IMR-90 (cell line): ENCODE measurements at regions not wholly inside any gene's neighbourhood (a gene's known extent, or its start where the extent isn't known, plus 50 kb on each side); places are given as distances from the start of the nearest gene placed in this dataset.

Source experiments
- ATAC-seq: fragments of 200-7000 bp; cut with Tn5 transposase; 2 replicates; pipeline ENCODE4 v1.9.1; 2020; ENCODE audit warnings: low read depth, mild to moderate bottlenecking, moderate library complexity
- BruUV-seq: library from RNA; stranded (reverse); fragments of 400-500 nt; replicated peaks from 2 replicates; lab custom pipeline; 2021; lab: Mats Ljungman, UMichigan
- CTCF ChIA-PET: fragments of 300-600 bp; formaldehyde crosslinking; extraction: SDS; loops from one replicate; lab custom pipeline; 2021; ENCODE audit warnings: antibody characterized with exemption; lab: Yijun Ruan, JAX
- POLR2A ChIA-PET: fragments of 300-600 bp; sonication (Branson Sonifier 250); formaldehyde crosslinking; loops from one replicate; lab custom pipeline; 2022; ENCODE audit warnings: antibody characterized with exemption; ENCODE audit not compliant: unreplicated experiment; lab: Charles Lee
- DNase-seq: peaks from one replicate; pipeline ENCODE4 v3.0.0; 2013
- H2AFZ ChIP-seq: replicated peaks from 2 replicates; pipeline ENCODE3; 2013; ENCODE audit warnings: low read length, mild to moderate bottlenecking; ENCODE audit not compliant: poor library complexity
- H2AK5ac ChIP-seq: 2 replicates; pipeline ENCODE4 v1.6.1; 2013; ENCODE audit warnings: low read depth, low read length, inconsistent platforms
- H2AK9ac ChIP-seq: replicated peaks from 2 replicates; pipeline ENCODE3; 2013; ENCODE audit warnings: mild to moderate bottlenecking, low read depth, low read length, moderate library complexity; ENCODE audit not compliant: poor library complexity
- H2BK120ac ChIP-seq: 2 replicates; pipeline ENCODE4 v1.6.1; 2013; ENCODE audit warnings: low read depth, low read length, inconsistent platforms
- H2BK15ac ChIP-seq: 3 replicates; pipeline ENCODE4 v1.6.1; 2013; ENCODE audit warnings: low read depth, low read length, inconsistent platforms
- H2BK20ac ChIP-seq: 2 replicates; pipeline ENCODE4 v1.6.1; 2013; ENCODE audit warnings: low read depth, mild to moderate bottlenecking, inconsistent platforms, low read length, moderate library complexity
- H2BK5ac ChIP-seq: 2 replicates; pipeline ENCODE4 v1.6.1; 2013; ENCODE audit warnings: mild to moderate bottlenecking, low read depth, low read length, inconsistent platforms; ENCODE audit not compliant: poor library complexity, severe bottlenecking
- H3K14ac ChIP-seq: replicated peaks from 2 replicates; pipeline ENCODE4 v1.6.1; 2013; ENCODE audit warnings: low read depth, low read length, inconsistent platforms
- H3K18ac ChIP-seq: 2 replicates; pipeline ENCODE4 v1.6.1; 2013; ENCODE audit warnings: low read depth, low read length, control low read depth
- H3K23ac ChIP-seq: 2 replicates; pipeline ENCODE4 v1.6.1; 2013; ENCODE audit warnings: low read depth, low read length, inconsistent platforms
- H3K27ac ChIP-seq: 2 replicates; pipeline ENCODE4 v1.5.1; 2013; ENCODE audit warnings: mild to moderate bottlenecking, control low read depth, low read length; ENCODE audit not compliant: insufficient read depth
- H3K27me3 ChIP-seq: 2 replicates; pipeline ENCODE4 v1.6.1; 2013; ENCODE audit warnings: low read length; ENCODE audit not compliant: control insufficient read depth, insufficient read depth
- H3K36me3 ChIP-seq: 2 replicates; pipeline ENCODE4 v1.6.1; 2013; ENCODE audit warnings: low read length, mixed read lengths; ENCODE audit not compliant: control insufficient read depth, insufficient read depth
- H3K4ac ChIP-seq: 2 replicates; pipeline ENCODE4 v1.6.1; 2013; ENCODE audit warnings: low read depth, low read length, inconsistent platforms
- H3K4me1 ChIP-seq: 2 replicates; pipeline ENCODE4 v1.6.1; 2013; ENCODE audit warnings: low read length, mixed read lengths; ENCODE audit not compliant: control insufficient read depth, insufficient read depth
- H3K4me2 ChIP-seq: 2 replicates; pipeline ENCODE4 v1.6.1; 2013; ENCODE audit warnings: low read depth, mild to moderate bottlenecking, control low read depth, low read length, moderate library complexity
- H3K4me3 ChIP-seq: 2 replicates; pipeline ENCODE4 v1.5.1; 2013; ENCODE audit warnings: low read depth, mild to moderate bottlenecking, control low read depth, low read length, moderate library complexity; ENCODE audit not compliant: insufficient read depth
- H3K56ac ChIP-seq: 2 replicates; pipeline ENCODE4 v1.6.1; 2013; ENCODE audit warnings: low read length, inconsistent platforms; ENCODE audit not compliant: insufficient read depth; ENCODE audit errors: extremely low read depth
- H3K79me1 ChIP-seq, 2 experiments: 2 replicates each; pipeline ENCODE4 v1.6.1; 2013; ENCODE audit warnings: low read length in 2 of 2, inconsistent platforms in 1 of 2, low read depth in 1 of 2
- H3K9ac ChIP-seq: 2 replicates; pipeline ENCODE4 v1.6.1; 2013; ENCODE audit warnings: low read depth, low read length, control low read depth
- H3K9me1 ChIP-seq: 2 replicates; pipeline ENCODE4 v1.6.1; 2013; ENCODE audit warnings: low read length, inconsistent platforms; ENCODE audit not compliant: insufficient read depth
- H3K9me3 ChIP-seq: 2 replicates; pipeline ENCODE4 v1.6.1; 2013; ENCODE audit warnings: low read length; ENCODE audit not compliant: control insufficient read depth, insufficient read depth
- H4K20me1 ChIP-seq: 2 replicates; pipeline ENCODE4 v1.6.1; 2013; ENCODE audit warnings: low read length, inconsistent platforms; ENCODE audit not compliant: insufficient read depth
- H4K5ac ChIP-seq: 2 replicates; pipeline ENCODE4 v1.6.1; 2013; ENCODE audit warnings: mild to moderate bottlenecking, low read depth, low read length, control low read depth
- H4K8ac ChIP-seq, 2 experiments: 2 replicates each; pipeline ENCODE4 v1.6.1; 2013; ENCODE audit warnings: low read depth in 2 of 2, low read length in 2 of 2, control low read depth in 1 of 2, inconsistent platforms in 1 of 2
- H4K91ac ChIP-seq: 2 replicates; pipeline ENCODE4 v1.6.1; 2013; ENCODE audit warnings: low read depth, low read length, inconsistent platforms; ENCODE audit not compliant: insufficient read depth
- BHLHE40 ChIP-seq: fragments of 150-350 bp; IDR thresholded peaks from 2 replicates; pipeline ENCODE4 v1.6.1; 2016; ENCODE audit warnings: mild to moderate bottlenecking, low read depth, low read length
- CHD1 ChIP-seq: IDR thresholded peaks from 2 replicates; pipeline ENCODE4 v1.6.1; 2012; ENCODE audit warnings: low read depth, low read length, improper control_type of control experiment
- MAZ ChIP-seq: IDR thresholded peaks from 2 replicates; pipeline ENCODE4 v1.6.1; 2012; ENCODE audit warnings: low read depth, mild to moderate bottlenecking, low read length, improper control_type of control experiment, moderate library complexity, borderline replicate concordance
- NFE2L2 ChIP-seq: fragments of 150-350 bp; IDR thresholded peaks from 2 replicates; pipeline ENCODE4 v1.6.1; 2016; ENCODE audit warnings: low read depth, mild to moderate bottlenecking, low read length
- RAD21 ChIP-seq: IDR thresholded peaks from 2 replicates; pipeline ENCODE4 v1.6.1; 2012; ENCODE audit warnings: low read length, improper control_type of control experiment
- RFX5 ChIP-seq: IDR thresholded peaks from 2 replicates; pipeline ENCODE4 v1.8.0; 2012; ENCODE audit warnings: low read depth, mild to moderate bottlenecking, low read length, moderate library complexity
- WGBS, 2 experiments: methylation state at CpG; one replicate each; pipeline versions ENCODE4 v1.1.5 to v1.1.7; 2013; ENCODE audit warnings: missing lambda C conversion rate in 2 of 2; ENCODE audit not compliant: insufficient read length in 1 of 2; ENCODE audit errors: extremely low coverage in 2 of 2; 5-methylcytosine and 5-hydroxymethylcytosine counted together
- dilution Hi-C: fragments of 300-500 bp; cut with HindIII; formaldehyde crosslinking; loops from one replicate; pipeline ENCODE4 v1.14.3; 2018; ENCODE audit warnings: low sequenced_read_pairs; ENCODE audit not compliant: unreplicated experiment
- in situ Hi-C: fragments of 300-500 bp; cut with MboI; formaldehyde crosslinking; loops from 3 replicates; pipeline ENCODE4 v1.14.3; 2019; ENCODE audit warnings: low sequenced_read_pairs, inconsistent platforms, mixed read lengths
- intact Hi-C: fragments of 100-400 bp; cut with micrococcal nuclease; formaldehyde crosslinking; loops from 2 replicates; pipeline ENCODE4 v1.10.0; 2022
- TF ChIP-seq, protein P1 (sequence below): conservative IDR thresholded peaks from 2 replicates; pipeline ENCODE4 v1.5.1; 2012; ENCODE audit warnings: mild to moderate bottlenecking, low read depth, low read length, improper control_type of control experiment
- TF ChIP-seq, protein P2 (sequence below): fragments of 150-350 bp; IDR thresholded peaks from 2 replicates; pipeline ENCODE4 v1.6.1; 2017; ENCODE audit warnings: mild to moderate bottlenecking, antibody characterized with exemption, low read length, low read depth
- TF ChIP-seq, protein P3 (sequence below): fragments of 150-350 bp; IDR thresholded peaks from 2 replicates; pipeline ENCODE4 v1.6.1; 2016; ENCODE audit warnings: low read depth, mild to moderate bottlenecking, low read length, moderate library complexity, borderline replicate concordance

DNA sequence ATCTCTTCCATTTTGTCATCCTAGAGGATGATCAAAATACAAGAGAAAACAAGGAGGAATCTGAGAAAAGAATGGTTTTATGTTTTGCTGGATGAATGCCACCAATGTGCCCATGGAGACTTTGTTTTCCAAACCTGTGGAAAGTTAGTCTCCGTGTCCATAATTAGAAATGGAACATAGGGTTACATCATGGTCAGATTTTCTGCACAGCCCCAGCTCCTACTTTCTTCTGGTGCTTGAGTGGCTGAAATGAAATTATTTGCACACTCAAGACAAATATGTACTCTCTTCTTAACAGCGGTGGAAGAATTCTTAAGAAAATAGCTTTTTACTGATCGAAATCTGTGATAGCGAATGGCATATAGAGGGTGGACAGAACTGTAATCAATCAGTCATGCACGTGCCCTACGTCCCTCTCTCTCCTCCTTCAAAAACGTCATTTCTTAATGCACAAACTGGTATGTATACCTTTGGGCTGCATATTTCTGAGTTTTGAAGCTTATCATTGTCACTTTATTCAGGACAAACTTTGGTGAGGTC is 825.2 kb downstream of the AACS start:
- intact Hi-C loops (no loop called here), in situ Hi-C loops (no loop called here), dilution Hi-C loops (no loop called here)
- ChIA-PET CTCF (interaction anchor here (0.7 kb wide), 1 partner anchor 22 kb away, joined by 9 read pairs; no protein-coding TSS in a partner anchor), POLR2A (no interaction called here)
- H4K91ac ChIP-seq: no peak overlapping the region
- H2BK120ac ChIP-seq: no peak overlapping the region
- no peak overlapping the region for H2AK9ac ChIP-seq
- no peaks in the 10 kb centered on the region for H3K27me3 ChIP-seq
- no peak overlapping the region for H3K4ac ChIP-seq
- no peak overlapping the region for H2BK20ac ChIP-seq
- no peak overlapping the region for H3K4me3 ChIP-seq
- no peak overlapping the region for H4K8ac ChIP-seq
- H3K9ac ChIP-seq: no peak overlapping the region
- H3K4me1 ChIP-seq: no peaks in the 10 kb centered on the region
- H3K14ac ChIP-seq: no peak overlapping the region
- H2BK5ac ChIP-seq: no peak overlapping the region
- no peaks in the 10 kb centered on the region for H4K20me1 ChIP-seq
- no peaks in the 10 kb centered on the region for H3K36me3 ChIP-seq
- H2BK15ac ChIP-seq: no peak overlapping the region
- H2AFZ ChIP-seq: no peak overlapping the region
- H4K5ac ChIP-seq: no peak overlapping the region
- DNase-seq (no peak), ATAC-seq (no peak)
- TF ChIP-seq, protein P1, sequence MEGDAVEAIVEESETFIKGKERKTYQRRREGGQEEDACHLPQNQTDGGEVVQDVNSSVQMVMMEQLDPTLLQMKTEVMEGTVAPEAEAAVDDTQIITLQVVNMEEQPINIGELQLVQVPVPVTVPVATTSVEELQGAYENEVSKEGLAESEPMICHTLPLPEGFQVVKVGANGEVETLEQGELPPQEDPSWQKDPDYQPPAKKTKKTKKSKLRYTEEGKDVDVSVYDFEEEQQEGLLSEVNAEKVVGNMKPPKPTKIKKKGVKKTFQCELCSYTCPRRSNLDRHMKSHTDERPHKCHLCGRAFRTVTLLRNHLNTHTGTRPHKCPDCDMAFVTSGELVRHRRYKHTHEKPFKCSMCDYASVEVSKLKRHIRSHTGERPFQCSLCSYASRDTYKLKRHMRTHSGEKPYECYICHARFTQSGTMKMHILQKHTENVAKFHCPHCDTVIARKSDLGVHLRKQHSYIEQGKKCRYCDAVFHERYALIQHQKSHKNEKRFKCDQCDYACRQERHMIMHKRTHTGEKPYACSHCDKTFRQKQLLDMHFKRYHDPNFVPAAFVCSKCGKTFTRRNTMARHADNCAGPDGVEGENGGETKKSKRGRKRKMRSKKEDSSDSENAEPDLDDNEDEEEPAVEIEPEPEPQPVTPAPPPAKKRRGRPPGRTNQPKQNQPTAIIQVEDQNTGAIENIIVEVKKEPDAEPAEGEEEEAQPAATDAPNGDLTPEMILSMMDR: no peak
- TF ChIP-seq, protein P2, sequence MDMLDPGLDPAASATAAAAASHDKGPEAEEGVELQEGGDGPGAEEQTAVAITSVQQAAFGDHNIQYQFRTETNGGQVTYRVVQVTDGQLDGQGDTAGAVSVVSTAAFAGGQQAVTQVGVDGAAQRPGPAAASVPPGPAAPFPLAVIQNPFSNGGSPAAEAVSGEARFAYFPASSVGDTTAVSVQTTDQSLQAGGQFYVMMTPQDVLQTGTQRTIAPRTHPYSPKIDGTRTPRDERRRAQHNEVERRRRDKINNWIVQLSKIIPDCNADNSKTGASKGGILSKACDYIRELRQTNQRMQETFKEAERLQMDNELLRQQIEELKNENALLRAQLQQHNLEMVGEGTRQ: no peak
- TF ChIP-seq RFX5 (no peak), CHD1 (no peak), RAD21 (no peak), MAZ (no peak), BHLHE40 (no peak), NFE2L2 (no peak)
- TF ChIP-seq, protein P3, sequence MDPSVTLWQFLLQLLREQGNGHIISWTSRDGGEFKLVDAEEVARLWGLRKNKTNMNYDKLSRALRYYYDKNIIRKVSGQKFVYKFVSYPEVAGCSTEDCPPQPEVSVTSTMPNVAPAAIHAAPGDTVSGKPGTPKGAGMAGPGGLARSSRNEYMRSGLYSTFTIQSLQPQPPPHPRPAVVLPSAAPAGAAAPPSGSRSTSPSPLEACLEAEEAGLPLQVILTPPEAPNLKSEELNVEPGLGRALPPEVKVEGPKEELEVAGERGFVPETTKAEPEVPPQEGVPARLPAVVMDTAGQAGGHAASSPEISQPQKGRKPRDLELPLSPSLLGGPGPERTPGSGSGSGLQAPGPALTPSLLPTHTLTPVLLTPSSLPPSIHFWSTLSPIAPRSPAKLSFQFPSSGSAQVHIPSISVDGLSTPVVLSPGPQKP: no peak
- H2AK5ac ChIP-seq: no peak overlapping the region
- H3K9me3 ChIP-seq: peaks cover 10% of the 10 kb centered on the region
- BruUV-seq: no TSS peak
- H3K18ac ChIP-seq: no peak overlapping the region
- H3K79me1 ChIP-seq: no peaks in the 10 kb centered on the region
- WGBS, 2 experiments: no CpG with 5 or more reads among the region's 7 CpGs
- H3K27ac ChIP-seq: no peak overlapping the region
- H3K9me1 ChIP-seq: no peaks in the 10 kb centered on the region
- no peak overlapping the region for H3K23ac ChIP-seq
- H3K56ac ChIP-seq: no peak overlapping the region
- H3K4me2 ChIP-seq: no peak overlapping the region
